ENCODE measurements at regions not wholly inside any gene's neighbourhood (a gene's known extent, or its start where the extent isn't known, plus 50 kb on each side); places are given as distances from the start of the nearest gene placed in this dataset.
"Not testable (repeated sequence)": the region's sequence is repeated elsewhere in the genome, so short reads cannot be mapped to it uniquely, and the experiment has no call there.

GRCh38 chr4:26252349-26253025, 68.3 kb upstream of the RBPJ start:
- no peak for DNase-seq (ENCODE audit: low spot score)

GRCh38 chr4:26253968-26254367, 66.8 kb upstream of the RBPJ start:
- DNase-seq (ENCODE audit: low spot score), result no peak

GRCh38 chr4:26255989-26256388, 64.8 kb upstream of the RBPJ start:
- DNase-seq (ENCODE audit: low spot score), result no peak

GRCh38 chr4:26257444-26257843, 63.4 kb upstream of the RBPJ start:
- not testable (repeated sequence) for DNase-seq (ENCODE audit: low spot score)

- DNase-seq (ENCODE audit: low spot score), result no peak
Measured at GRCh38 chr4:26257850-26258249, 63.0 kb upstream of the RBPJ start.

- DNase-seq (ENCODE audit: low spot score), result no peak
Measured at GRCh38 chr4:26260571-26260970, 60.2 kb upstream of the RBPJ start.

- DNase-seq (ENCODE audit: low spot score), result no peak
Measured at GRCh38 chr4:26261405-26261804, 59.4 kb upstream of the RBPJ start.

- DNase-seq (ENCODE audit: low spot score), result peak; percentile 10
Measured at GRCh38 chr4:26263165-26263564, 57.6 kb upstream of the RBPJ start.

GRCh38 chr4:26264109-26264508, 56.7 kb upstream of the RBPJ start:
- DNase-seq (ENCODE audit: low spot score), result peak; percentile 8

GRCh38 chr4:26267087-26267486, 53.7 kb upstream of the RBPJ start:
- no peak for DNase-seq (ENCODE audit: low spot score)

GRCh38 chr4:26268246-26268645, 52.6 kb upstream of the RBPJ start:
- DNase-seq (ENCODE audit: low spot score), result no peak

- DNase-seq (ENCODE audit: low spot score), result no peak
Measured at GRCh38 chr4:26269038-26269437, 51.8 kb upstream of the RBPJ start.

Data from COLO829 (cell line).